ENCODE measurements at regions not wholly inside any gene's neighbourhood (a gene's known extent, or its start where the extent isn't known, plus 50 kb on each side); places are given as distances from the start of the nearest gene placed in this dataset.

- TF ChIP-seq, protein P1, sequence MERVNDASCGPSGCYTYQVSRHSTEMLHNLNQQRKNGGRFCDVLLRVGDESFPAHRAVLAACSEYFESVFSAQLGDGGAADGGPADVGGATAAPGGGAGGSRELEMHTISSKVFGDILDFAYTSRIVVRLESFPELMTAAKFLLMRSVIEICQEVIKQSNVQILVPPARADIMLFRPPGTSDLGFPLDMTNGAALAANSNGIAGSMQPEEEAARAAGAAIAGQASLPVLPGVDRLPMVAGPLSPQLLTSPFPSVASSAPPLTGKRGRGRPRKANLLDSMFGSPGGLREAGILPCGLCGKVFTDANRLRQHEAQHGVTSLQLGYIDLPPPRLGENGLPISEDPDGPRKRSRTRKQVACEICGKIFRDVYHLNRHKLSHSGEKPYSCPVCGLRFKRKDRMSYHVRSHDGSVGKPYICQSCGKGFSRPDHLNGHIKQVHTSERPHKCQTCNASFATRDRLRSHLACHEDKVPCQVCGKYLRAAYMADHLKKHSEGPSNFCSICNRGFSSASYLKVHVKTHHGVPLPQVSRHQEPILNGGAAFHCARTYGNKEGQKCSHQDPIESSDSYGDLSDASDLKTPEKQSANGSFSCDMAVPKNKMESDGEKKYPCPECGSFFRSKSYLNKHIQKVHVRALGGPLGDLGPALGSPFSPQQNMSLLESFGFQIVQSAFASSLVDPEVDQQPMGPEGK (CRISPR knock-in tag; IDR thresholded peaks at IDR 0.05; ENCODE audit: borderline replicate concordance): no peak
- no peak for TF ChIP-seq BCL6 (CRISPR knock-in tag; IDR thresholded peaks at IDR 0.05)
- no peak for TF ChIP-seq ZFP30 (CRISPR knock-in tag; IDR thresholded peaks at IDR 0.05; ENCODE audit: borderline replicate concordance)
- TF ChIP-seq NR2F6 (CRISPR knock-in tag; IDR thresholded peaks at IDR 0.05): no peak
Observed at GRCh38 chr3:113100063-113100462, 109.3 kb downstream of the GTPBP8 start (continued).

DNA sequence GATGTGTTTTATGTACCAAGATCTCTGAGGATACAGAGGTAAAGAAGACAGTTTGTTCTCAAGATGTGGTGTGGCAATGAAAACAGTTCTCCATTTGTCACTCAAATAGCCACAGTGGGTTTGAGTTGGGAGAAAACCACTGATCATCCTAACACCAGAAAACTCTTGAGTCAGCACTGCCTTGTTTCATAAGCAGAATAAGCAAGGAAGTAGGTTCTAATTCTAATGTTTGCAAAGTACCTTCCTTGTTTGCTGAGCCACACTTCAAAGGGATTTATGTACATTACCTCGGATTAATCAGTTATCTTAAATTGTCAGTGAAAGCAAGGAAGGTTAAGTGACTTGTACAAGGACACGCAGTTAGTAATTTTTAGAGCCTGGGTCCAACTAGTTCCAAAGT lies 107.8 kb upstream of the BOC start:
- H3K27ac ChIP-seq (ENCODE audit: extremely low read depth, low read depth, low read length): no peak overlapping the region

More for the DNA sequence above, 107.8 kb upstream of the BOC start:
- H3K4me1 ChIP-seq (replicated peaks in 1 of 2; ENCODE audit: control insufficient read depth in 2 of 2, insufficient read depth in 2 of 2, low read length in 2 of 2): no peaks in the 10 kb centered on the region
- no peak overlapping the region for H3K9ac ChIP-seq (ENCODE audit: insufficient read depth in 1 of 2, low read depth in 2 of 2, low read length in 2 of 2)
- 13% methylated on average over 2 of the region's 2 CpGs for WGBS (ENCODE audit: insufficient coverage, low coverage, missing lambda C conversion rate)
- intact Hi-C loops (cut with micrococcal nuclease) (no loop called here), in situ Hi-C loops (cut with MboI) (no loop called here)
- H3K9me3 ChIP-seq (replicated peaks; ENCODE audit: control insufficient read depth, insufficient read depth, low read depth, low read length): no peaks in the 10 kb centered on the region
- FAIRE-seq (no peak), DNase-seq (ENCODE audit: extremely low read depth in 1 of 4, low spot score in 3 of 4) (no peak), ATAC-seq (no peak)
- POLR2A ChIA-PET: no interaction called here
- no TSS peak for BruUV-seq (replicated peaks)
- no peak overlapping the region for H3K4me2 ChIP-seq (ENCODE audit: insufficient read depth, low read length)
- CTCF ChIA-PET (ENCODE audit: low intra/inter-chr PET ratio): no interaction called here
- H2AFZ ChIP-seq (ENCODE audit: low read depth, low read length): no peak overlapping the region
- H3K4me3 ChIP-seq: no peak overlapping the region
- no peak for TF ChIP-seq RBFOX2 (IDR thresholded peaks at IDR 0.05; ENCODE audit: low read depth, low read length)
- no peak for TF ChIP-seq FOXM1 (IDR thresholded peaks at IDR 0.05; ENCODE audit: low read depth)
- no peak for TF ChIP-seq FOXM1 (CRISPR knock-in tag; IDR thresholded peaks at IDR 0.05; ENCODE audit: low read depth)
- H3K79me2 ChIP-seq (ENCODE audit: control insufficient read depth, insufficient read depth, low read length): no peaks in the 10 kb centered on the region
- peaks cover 0 to 7% of the 10 kb centered on the region in 2 experiments; a peak in 2 of 5 replicates for H3K27me3 ChIP-seq (ENCODE audit: control insufficient read depth in 2 of 2, insufficient read depth in 2 of 2, low read length in 2 of 2)
- no peaks in the 10 kb centered on the region for H4K20me1 ChIP-seq (replicated peaks; ENCODE audit: control insufficient read depth, insufficient read depth, low read length)
- no peaks in the 10 kb centered on the region for H3K36me3 ChIP-seq (ENCODE audit: control insufficient read depth, insufficient read depth, low read length)
- H3K9me1 ChIP-seq (ENCODE audit: control insufficient read depth, insufficient read depth, low read length): no peaks in the 10 kb centered on the region

Measured in K562 (cell line).